A549 (cell line): ENCODE measurements at regions not wholly inside any gene's neighbourhood (a gene's known extent, or its start where the extent isn't known, plus 50 kb on each side); places are given as distances from the start of the nearest gene placed in this dataset.
"Not testable (repeated sequence)": the region's sequence is repeated elsewhere in the genome, so short reads cannot be mapped to it uniquely, and the experiment has no call there.

Experiments used
- ATAC-seq, 2 experiments: fragments of 200-7000 bp in 1 of 2; fragments of >200 bp in 1 of 2; cut with Nextera tagmentation in 1 of 2; cut with Tn5 transposase in 1 of 2; 3 replicates each; pipeline versions ENCODE4 v1.8.0 to v1.9.1; 2018 to 2020; ENCODE audit warnings: mild to moderate bottlenecking in 1 of 2, moderate library complexity in 1 of 2
- CTCF ChIA-PET: fragments of 300-600 bp; sonication (Branson Sonifier 250); formaldehyde crosslinking; extraction: SDS; loops from one replicate; lab custom pipeline; 2021; ENCODE audit warnings: antibody characterized with exemption, inconsistent platforms; lab: Yijun Ruan, JAX
- POLR2A ChIA-PET: fragments of 350-600 bp; formaldehyde crosslinking; extraction: SDS; loops from one replicate; lab custom pipeline; 2021; ENCODE audit warnings: antibody characterized with exemption, inconsistent platforms; lab: Yijun Ruan, JAX
- DNase-seq, 2 experiments: peaks; one replicate each; pipeline versions ENCODE4 v3.0.0 to v3.0.0-alpha.2; 2011 to 2016; ENCODE audit warnings: low read depth in 1 of 2, low spot score in 1 of 2
- FAIRE-seq: peaks from 2 replicates; lab custom pipeline; 2011; peaks lifted over from hg19 to GRCh38; lab: Jason Lieb, UNC
- H3K27ac ChIP-seq, 2 experiments: fragments of >200 bp; sonication (Bioruptor Twin); formaldehyde crosslinking; 3 replicates each; pipeline ENCODE4 v1.5.1; 2016 to 2017
- H3K4me1 ChIP-seq: fragments of >200 bp; sonication (Bioruptor Twin); formaldehyde crosslinking; 3 replicates; pipeline ENCODE4 v1.6.1; 2016
- H3K4me2 ChIP-seq: fragments of >200 bp; sonication (Bioruptor Twin); formaldehyde crosslinking; 3 replicates; pipeline ENCODE4 v1.6.1; 2016
- H3K4me3 ChIP-seq: fragments of >200 bp; sonication (Bioruptor Twin); formaldehyde crosslinking; 3 replicates; pipeline ENCODE4 v1.5.1; 2016
- H3K9me3 ChIP-seq: fragments of >200 bp; sonication (Bioruptor Twin); formaldehyde crosslinking; 3 replicates; pipeline ENCODE4 v1.6.1; 2016
- ZC3H11A ChIP-seq: fragments of 450-650 bp; IDR thresholded peaks from 2 replicates; pipeline ENCODE4 v1.6.1; 2014; ENCODE audit warnings: antibody characterized with exemption, mild to moderate bottlenecking
- WGBS: methylation state at CpG from one replicate; pipeline ENCODE4 v1.1.6; 2017; ENCODE audit errors: missing lambda C conversion rate; 5-methylcytosine and 5-hydroxymethylcytosine counted together
- TF ChIP-seq, protein P1 (sequence below): fragments of 200-600 bp; sonication (generic); IDR thresholded peaks from 2 replicates; pipeline ENCODE4 v1.6.1; 2016; ENCODE audit warnings: antibody characterized with exemption, mild to moderate bottlenecking, moderate library complexity

DNA sequence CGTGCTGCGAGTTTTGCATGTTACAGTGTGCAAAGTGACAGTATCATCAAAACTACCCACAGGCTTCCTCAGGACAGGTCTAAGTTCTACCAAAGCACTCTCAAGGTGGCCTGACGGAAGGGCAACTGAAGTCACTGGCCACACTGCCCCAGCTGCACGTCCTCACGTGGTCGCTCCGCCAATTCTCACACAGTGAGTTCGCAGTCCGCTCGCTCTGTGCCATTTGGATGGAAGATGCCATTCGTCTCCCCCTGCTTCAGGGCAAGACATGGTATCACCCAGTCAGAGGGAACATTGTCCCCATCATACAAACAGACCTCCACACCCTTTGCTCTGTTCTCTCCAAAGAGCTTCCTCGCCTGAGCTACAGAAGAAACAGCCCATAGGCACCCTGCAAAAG, 109.6 kb upstream of the COBL start:
- POLR2A ChIA-PET: no interaction called here
- H3K4me3 ChIP-seq: no peak overlapping the region
- no peak for ATAC-seq
- FAIRE-seq: no peak
- H3K4me2 ChIP-seq: no peak overlapping the region
- 57% methylated on average over 11 of the region's 12 CpGs for WGBS
- no peaks in the 10 kb centered on the region for H3K4me1 ChIP-seq
- CTCF ChIA-PET: interaction anchor here (1.0 to 5.2 kb wide), 2 partner anchors 60 to 265 kb away, joined by 3 to 98 read pairs; no protein-coding TSS in a partner anchor
- no peak for DNase-seq
- no peaks in the 10 kb centered on the region for H3K9me3 ChIP-seq
- H3K27ac ChIP-seq: no peak overlapping the region
- no peak for TF ChIP-seq ZC3H11A

DNA sequence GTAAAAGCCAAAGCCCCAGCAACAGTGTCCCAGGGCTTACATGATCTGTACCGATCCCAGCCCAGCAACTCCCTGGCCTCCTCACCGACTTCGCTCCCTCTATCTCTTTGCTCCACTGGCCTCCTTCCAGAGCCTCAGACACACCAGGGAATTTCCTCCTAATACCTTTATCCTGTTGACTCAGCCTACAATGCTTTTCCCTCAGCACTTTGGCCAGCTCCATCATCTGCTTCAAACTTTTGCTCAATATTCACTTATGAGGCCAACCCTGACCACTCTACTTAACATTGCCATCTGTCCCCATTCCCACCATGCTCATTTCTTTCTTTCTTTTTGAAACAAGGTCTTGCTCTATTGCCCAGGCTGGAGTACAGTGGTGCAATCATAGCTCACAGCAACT, 93.3 kb upstream of the COBL start:
- H3K4me3 ChIP-seq, H3K4me1 ChIP-seq, CTCF ChIA-PET, H3K27ac ChIP-seq, POLR2A ChIA-PET, FAIRE-seq, H3K4me2 ChIP-seq, DNase-seq, H3K9me3 ChIP-seq, ATAC-seq: not testable (repeated sequence)
- WGBS: no CpG with 5 or more reads among the region's 3 CpGs

DNA sequence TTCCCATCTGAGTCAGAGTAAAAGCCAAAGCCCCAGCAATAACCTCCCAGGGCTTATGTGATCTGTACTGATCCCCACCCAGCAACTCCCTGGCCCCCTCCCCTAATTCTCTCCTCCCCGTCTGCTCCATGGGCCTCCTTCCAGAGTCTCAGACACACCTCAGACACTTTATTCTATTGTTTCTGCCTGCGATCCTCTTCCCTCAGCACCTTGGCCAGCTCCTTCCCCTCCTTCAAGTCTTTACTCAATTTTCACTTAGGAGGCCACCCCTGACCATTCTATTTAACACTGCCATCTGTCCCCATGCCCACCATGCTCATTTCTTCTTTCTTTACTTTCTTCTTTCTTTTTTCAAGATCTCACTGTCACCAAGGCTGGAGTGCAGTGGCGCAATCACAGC, 81.0 kb upstream of the COBL start:
- ATAC-seq, H3K9me3 ChIP-seq, POLR2A ChIA-PET, H3K27ac ChIP-seq, H3K4me1 ChIP-seq, DNase-seq, H3K4me3 ChIP-seq, FAIRE-seq, H3K4me2 ChIP-seq, CTCF ChIA-PET: not testable (repeated sequence)
- TF ChIP-seq, protein P1, sequence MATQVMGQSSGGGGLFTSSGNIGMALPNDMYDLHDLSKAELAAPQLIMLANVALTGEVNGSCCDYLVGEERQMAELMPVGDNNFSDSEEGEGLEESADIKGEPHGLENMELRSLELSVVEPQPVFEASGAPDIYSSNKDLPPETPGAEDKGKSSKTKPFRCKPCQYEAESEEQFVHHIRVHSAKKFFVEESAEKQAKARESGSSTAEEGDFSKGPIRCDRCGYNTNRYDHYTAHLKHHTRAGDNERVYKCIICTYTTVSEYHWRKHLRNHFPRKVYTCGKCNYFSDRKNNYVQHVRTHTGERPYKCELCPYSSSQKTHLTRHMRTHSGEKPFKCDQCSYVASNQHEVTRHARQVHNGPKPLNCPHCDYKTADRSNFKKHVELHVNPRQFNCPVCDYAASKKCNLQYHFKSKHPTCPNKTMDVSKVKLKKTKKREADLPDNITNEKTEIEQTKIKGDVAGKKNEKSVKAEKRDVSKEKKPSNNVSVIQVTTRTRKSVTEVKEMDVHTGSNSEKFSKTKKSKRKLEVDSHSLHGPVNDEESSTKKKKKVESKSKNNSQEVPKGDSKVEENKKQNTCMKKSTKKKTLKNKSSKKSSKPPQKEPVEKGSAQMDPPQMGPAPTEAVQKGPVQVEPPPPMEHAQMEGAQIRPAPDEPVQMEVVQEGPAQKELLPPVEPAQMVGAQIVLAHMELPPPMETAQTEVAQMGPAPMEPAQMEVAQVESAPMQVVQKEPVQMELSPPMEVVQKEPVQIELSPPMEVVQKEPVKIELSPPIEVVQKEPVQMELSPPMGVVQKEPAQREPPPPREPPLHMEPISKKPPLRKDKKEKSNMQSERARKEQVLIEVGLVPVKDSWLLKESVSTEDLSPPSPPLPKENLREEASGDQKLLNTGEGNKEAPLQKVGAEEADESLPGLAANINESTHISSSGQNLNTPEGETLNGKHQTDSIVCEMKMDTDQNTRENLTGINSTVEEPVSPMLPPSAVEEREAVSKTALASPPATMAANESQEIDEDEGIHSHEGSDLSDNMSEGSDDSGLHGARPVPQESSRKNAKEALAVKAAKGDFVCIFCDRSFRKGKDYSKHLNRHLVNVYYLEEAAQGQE: peak; percentile 72
- 60% methylated on average over 3 of the region's 3 CpGs for WGBS

DNA sequence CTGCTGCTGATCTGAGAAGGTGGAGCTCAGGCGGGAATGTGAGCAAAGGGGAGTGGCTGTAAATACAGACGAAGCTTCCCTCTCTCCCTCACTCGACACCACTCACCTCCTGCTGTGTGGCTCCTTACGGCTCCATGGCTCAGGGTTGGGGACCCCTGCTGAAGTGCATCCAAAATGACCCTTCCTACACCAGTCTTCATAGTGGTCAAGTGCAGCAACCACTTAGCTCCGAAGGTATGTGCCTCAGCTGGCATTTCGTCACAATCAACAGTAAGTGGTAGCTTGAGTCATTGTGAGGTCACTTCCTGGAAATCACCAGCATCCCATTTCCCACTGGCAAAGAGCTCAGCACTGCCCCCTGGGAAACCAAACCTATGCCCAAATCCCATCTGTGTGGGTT, 76.4 kb upstream of the COBL start:
- H3K27ac ChIP-seq, H3K4me3 ChIP-seq, H3K4me2 ChIP-seq, POLR2A ChIA-PET, H3K4me1 ChIP-seq, CTCF ChIA-PET, FAIRE-seq, H3K9me3 ChIP-seq, ATAC-seq: not testable (repeated sequence)
- peak in 1 of 2 experiments; percentile 15 for DNase-seq
- WGBS: 64% methylated on average over 6 of the region's 6 CpGs

DNA sequence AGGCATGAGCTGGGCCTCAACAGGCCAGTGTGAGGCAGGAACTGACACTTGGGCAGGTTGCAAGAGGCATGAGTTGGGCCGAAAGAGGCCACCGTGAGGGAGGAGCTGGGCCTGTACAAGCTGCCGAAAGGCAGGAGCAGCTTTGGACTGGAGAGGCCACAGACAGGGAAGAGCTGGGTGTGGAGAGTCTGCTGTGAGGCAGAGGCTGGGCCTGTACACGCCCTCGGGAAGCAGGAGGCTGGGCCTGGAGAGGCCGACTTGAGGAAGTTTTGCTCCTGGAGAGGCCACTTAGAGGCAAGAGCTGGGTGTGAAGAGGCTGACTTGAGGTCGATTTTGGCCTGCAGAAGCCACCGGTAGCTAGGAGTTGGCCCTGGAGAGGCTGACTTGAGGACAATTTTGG, 73.3 kb upstream of the COBL start:
- H3K27ac ChIP-seq, H3K4me1 ChIP-seq, POLR2A ChIA-PET, DNase-seq, H3K9me3 ChIP-seq, ATAC-seq, FAIRE-seq, CTCF ChIA-PET, H3K4me3 ChIP-seq, H3K4me2 ChIP-seq: not testable (repeated sequence)
- WGBS: 78% methylated on average over 6 of the region's 8 CpGs

DNA sequence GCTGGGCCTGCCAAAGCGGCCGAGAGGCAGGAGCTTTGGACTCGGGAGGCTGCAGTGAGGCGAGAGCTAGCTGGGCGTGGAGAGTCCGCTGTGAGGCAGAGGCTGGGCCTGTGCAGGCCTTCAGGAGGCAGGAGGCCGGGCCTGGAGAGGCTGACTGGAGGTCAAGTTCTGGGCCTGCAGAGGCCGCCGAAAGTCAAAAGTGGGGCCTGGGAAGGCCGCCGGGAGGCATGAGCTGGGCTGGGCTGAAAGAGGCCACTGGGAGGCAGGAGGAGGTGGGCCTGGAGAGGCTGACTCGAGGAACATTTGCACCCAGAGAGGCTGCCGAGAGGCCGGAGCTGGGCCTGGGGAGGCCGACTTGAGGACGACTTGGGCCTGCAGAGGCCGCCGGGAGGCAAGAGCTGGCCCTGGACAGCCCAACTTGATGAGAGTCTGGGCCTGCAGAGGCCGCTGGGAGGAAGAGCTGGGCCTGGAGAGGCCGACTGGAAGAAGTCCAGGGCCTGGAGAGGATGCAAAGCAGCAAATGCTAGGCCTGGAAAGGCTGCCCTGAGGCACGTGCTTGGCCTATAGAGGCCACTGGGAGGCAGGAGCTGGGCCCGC, 72.7 kb upstream of the COBL start:
- ATAC-seq, DNase-seq, H3K9me3 ChIP-seq, H3K4me3 ChIP-seq, POLR2A ChIA-PET, H3K4me2 ChIP-seq, CTCF ChIA-PET, H3K4me1 ChIP-seq, H3K27ac ChIP-seq, FAIRE-seq: not testable (repeated sequence)
- 86% methylated on average over 20 of the region's 22 CpGs for WGBS

DNA sequence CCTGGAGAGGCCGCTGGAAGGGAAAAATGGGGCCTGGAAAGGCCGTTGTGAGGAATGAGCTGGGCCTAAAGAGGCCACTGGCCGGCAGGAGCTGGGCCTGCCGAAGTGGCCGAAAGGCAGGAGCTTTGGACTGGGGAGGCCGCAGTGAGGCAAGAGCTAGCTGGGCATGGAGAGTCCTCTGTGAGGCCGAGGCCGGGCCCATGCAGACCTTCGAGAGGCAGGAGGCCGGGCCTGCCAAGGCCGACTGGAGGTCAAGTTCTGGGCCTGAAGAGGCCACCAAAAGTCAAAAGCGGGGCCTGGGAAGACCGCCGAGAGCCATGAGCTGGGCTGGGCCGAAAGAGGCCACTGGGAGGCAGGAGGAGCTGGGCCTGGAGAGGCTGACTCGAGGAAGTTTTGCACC, 71.6 kb upstream of the COBL start:
- FAIRE-seq, POLR2A ChIA-PET: not testable (repeated sequence)
- WGBS: 92% methylated on average over 8 of the region's 16 CpGs

DNA sequence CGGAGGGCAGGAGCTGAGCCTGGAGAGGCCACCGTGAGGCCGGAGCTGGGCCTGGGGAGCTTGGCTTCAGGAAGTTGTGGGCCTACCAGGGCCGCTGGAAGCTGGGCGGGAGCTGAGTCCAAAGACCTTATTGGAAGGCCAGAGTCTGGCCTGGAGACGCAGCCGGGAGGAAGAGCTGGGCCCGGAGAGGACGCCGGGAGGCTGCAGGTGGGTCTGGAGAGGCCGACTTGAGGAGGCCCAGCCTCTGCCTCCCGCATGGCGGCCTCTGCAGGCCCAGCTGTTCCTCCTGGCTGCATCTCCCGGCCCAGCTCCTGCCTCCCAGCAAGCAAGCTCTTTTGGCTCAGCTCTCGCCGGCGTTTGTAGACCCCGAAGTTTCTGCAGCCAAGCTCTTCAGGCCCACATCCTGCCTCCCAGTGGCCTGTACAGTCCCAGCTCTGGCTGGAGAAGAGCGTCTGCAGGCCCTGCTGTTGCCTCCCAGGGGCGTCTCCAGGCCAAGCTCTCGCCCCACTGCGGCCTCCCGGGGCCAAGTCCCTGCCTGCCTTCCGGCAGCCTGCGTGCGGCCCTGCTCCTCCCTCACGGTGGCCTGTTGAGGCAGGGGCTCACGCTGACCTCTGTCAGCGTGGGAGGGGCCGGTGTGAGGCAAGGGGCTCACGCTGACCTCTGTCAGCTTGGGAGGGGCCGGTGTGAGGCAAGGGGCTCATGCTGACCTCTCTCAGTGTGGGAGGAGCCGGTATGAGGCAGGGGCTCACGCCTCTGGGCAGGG, 70.4 kb upstream of the COBL start:
- DNase-seq, H3K27ac ChIP-seq: not testable (repeated sequence)

More for the DNA sequence above, 71.6 kb upstream of the COBL start:
- H3K4me3 ChIP-seq, ATAC-seq, CTCF ChIA-PET, DNase-seq, H3K27ac ChIP-seq, H3K4me2 ChIP-seq, H3K4me1 ChIP-seq, H3K9me3 ChIP-seq: not testable (repeated sequence)

DNA sequence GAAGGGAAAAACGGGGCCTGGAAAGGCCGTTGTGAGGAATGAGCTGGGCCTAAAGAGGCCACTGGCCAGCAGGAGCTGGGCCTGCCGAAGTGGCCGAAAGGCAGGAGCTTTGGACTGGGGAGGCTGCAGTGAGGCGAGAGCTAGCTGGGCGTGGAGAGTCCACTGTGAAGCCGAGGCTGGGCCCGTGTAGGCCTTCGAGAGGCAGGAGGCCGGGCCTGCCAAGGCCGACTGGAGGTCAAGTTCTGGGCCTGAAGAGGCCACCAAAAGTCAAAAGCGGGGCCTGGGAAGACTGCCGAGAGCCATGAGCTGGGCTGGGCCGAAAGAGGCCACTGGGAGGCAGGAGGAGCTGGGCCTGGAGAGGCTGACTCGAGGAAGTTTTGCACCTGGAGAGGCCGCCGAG, 69.6 kb upstream of the COBL start:
- H3K4me2 ChIP-seq, POLR2A ChIA-PET, H3K9me3 ChIP-seq, H3K27ac ChIP-seq, ATAC-seq, H3K4me1 ChIP-seq, FAIRE-seq, H3K4me3 ChIP-seq, DNase-seq: not testable (repeated sequence)
- WGBS: 88% methylated on average over 13 of the region's 17 CpGs
- CTCF ChIA-PET: interaction anchor here (1.0 kb wide), 1 partner anchor 223 kb away, joined by 3 read pairs; no protein-coding TSS in a partner anchor

More for the DNA sequence above, 70.4 kb upstream of the COBL start:
- WGBS: 91% methylated on average over 21 of the region's 34 CpGs
- POLR2A ChIA-PET, ATAC-seq, H3K9me3 ChIP-seq, H3K4me3 ChIP-seq, H3K4me1 ChIP-seq, H3K4me2 ChIP-seq, FAIRE-seq: not testable (repeated sequence)
- CTCF ChIA-PET: interaction anchor here (1.0 kb wide), 1 partner anchor 224 kb away, joined by 3 read pairs; no protein-coding TSS in a partner anchor
